Tibial artery (tissue), 4 donors: ENCODE measurements at regions not wholly inside any gene's neighbourhood (a gene's known extent, or its start where the extent isn't known, plus 50 kb on each side); places are given as distances from the start of the nearest gene placed in this dataset.

Experiments
- DNase-seq, 2 donors: peaks; one replicate each; pipeline ENCODE4 v3.0.0-alpha.2; 2019
- H3K27ac ChIP-seq, 2 donors: fragments of 200-600 bp; sonication (generic) in 1 of 2; 1 replicate in 1 of 2; 2 replicates in 1 of 2; pipeline ENCODE4 v1.5.1; 2018 to 2019; ENCODE audit warnings: mild to moderate bottlenecking in 1 of 2
- H3K27me3 ChIP-seq, 2 donors: fragments of 200-600 bp; sonication (generic) in 1 of 2; one replicate each; pipeline versions ENCODE4 v1.5.1 to v1.6.0; 2016 to 2019
- H3K36me3 ChIP-seq, 3 donors: fragments of 200-600 bp; sonication (generic) in 2 of 3; one replicate each; pipeline ENCODE4 v1.5.1; 2016 to 2019; ENCODE audit warnings: mild to moderate bottlenecking in 2 of 3
- H3K4me1 ChIP-seq, 4 donors: fragments of 200-600 bp; sonication (generic) in 2 of 4; 1 replicate in 3 of 4; 2 replicates in 1 of 4; pipeline ENCODE4 v1.5.1; 2016 to 2019
- H3K4me3 ChIP-seq, 2 donors: fragments of 200-600 bp; sonication (generic) in 1 of 2; 1 replicate in 1 of 2; 2 replicates in 1 of 2; pipeline ENCODE4 v1.5.1; 2018 to 2019; ENCODE audit warnings: mild to moderate bottlenecking in 2 of 2
- H3K9me3 ChIP-seq, 3 donors: fragments of 200-600 bp; sonication (generic) in 1 of 3; one replicate each; pipeline ENCODE4 v1.5.1; 2016 to 2019
- intact Hi-C: fragments of 100-400 bp; cut with DNase I; formaldehyde crosslinking; loops from one replicate; pipeline ENCODE4 v1.15.0; 2023; ENCODE audit warnings: low total_unique reads
- TF ChIP-seq, protein P1 (sequence below), 2 experiments: fragments of 200-600 bp in 1 of 2; fragments of 450-650 bp in 1 of 2; IDR thresholded peaks; one replicate each; pipeline ENCODE4 v1.5.1; 2017 to 2019; ENCODE audit warnings: antibody characterized with exemption in 2 of 2, mild to moderate bottlenecking in 1 of 2, moderate library complexity in 1 of 2

GRCh38 chr3:43866529-43867353 lies 176.0 kb downstream of the ABHD5 start:
- no peaks in the 10 kb centered on the region for H3K27me3 ChIP-seq
- H3K36me3 ChIP-seq = no peaks in the 10 kb centered on the region
- DNase-seq = no peak
- intact Hi-C loops = no loop called here
- no peak overlapping the region for H3K27ac ChIP-seq
- no peak overlapping the region for H3K4me3 ChIP-seq
- H3K4me1 ChIP-seq = peaks cover 0 to 46% (median 27%) of the 10 kb centered on the region in 4 donors
- no peaks in the 10 kb centered on the region for H3K9me3 ChIP-seq
- TF ChIP-seq, protein P1, sequence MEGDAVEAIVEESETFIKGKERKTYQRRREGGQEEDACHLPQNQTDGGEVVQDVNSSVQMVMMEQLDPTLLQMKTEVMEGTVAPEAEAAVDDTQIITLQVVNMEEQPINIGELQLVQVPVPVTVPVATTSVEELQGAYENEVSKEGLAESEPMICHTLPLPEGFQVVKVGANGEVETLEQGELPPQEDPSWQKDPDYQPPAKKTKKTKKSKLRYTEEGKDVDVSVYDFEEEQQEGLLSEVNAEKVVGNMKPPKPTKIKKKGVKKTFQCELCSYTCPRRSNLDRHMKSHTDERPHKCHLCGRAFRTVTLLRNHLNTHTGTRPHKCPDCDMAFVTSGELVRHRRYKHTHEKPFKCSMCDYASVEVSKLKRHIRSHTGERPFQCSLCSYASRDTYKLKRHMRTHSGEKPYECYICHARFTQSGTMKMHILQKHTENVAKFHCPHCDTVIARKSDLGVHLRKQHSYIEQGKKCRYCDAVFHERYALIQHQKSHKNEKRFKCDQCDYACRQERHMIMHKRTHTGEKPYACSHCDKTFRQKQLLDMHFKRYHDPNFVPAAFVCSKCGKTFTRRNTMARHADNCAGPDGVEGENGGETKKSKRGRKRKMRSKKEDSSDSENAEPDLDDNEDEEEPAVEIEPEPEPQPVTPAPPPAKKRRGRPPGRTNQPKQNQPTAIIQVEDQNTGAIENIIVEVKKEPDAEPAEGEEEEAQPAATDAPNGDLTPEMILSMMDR (IDR thresholded peaks at IDR 0.05) = no peak

- no peaks in the 10 kb centered on the region for H3K9me3 ChIP-seq
- H3K4me1 ChIP-seq = peaks cover 0 to 54% (median 33%) of the 10 kb centered on the region in 4 donors
- DNase-seq = no peak
- H3K36me3 ChIP-seq = no peaks in the 10 kb centered on the region
- no peaks in the 10 kb centered on the region for H3K27me3 ChIP-seq
- intact Hi-C loops = no loop called here
- TF ChIP-seq, protein P1 (IDR thresholded peaks at IDR 0.05) = no peak
- no peak overlapping the region for H3K27ac ChIP-seq
- H3K4me3 ChIP-seq = no peak overlapping the region
Observed at GRCh38 chr3:43867436-43868072, 176.8 kb downstream of the ABHD5 start.

GRCh38 chr3:43869491-43869890 lies 178.8 kb downstream of the ABHD5 start:
- Histone ChIP-seq H3K27me3 (no peaks in the 10 kb centered on the region), H3K27ac (peak overlapping the region; percentile 54 to 61), H3K9me3 (no peaks in the 10 kb centered on the region), H3K36me3 (no peaks in the 10 kb centered on the region), H3K4me3 (no peak overlapping the region), H3K4me1 (peaks cover 0 to 61% (median 37%) of the 10 kb centered on the region in 4 donors)
- TF ChIP-seq, protein P1 (IDR thresholded peaks at IDR 0.05) = no peak
- intact Hi-C loops = no loop called here
- DNase-seq = no peak

GRCh38 chr3:43870120-43870519 lies 179.4 kb downstream of the ABHD5 start:
- no peak for DNase-seq
- Histone ChIP-seq H3K27me3 (no peaks in the 10 kb centered on the region), H3K4me3 (no peak overlapping the region), H3K36me3 (no peaks in the 10 kb centered on the region), H3K4me1 (peaks cover 0 to 61% (median 37%) of the 10 kb centered on the region in 4 donors), H3K9me3 (no peaks in the 10 kb centered on the region), H3K27ac (peak overlapping the region; percentile 54 to 61)
- intact Hi-C loops = no loop called here
- TF ChIP-seq, protein P1 (IDR thresholded peaks at IDR 0.05) = no peak

DNA sequence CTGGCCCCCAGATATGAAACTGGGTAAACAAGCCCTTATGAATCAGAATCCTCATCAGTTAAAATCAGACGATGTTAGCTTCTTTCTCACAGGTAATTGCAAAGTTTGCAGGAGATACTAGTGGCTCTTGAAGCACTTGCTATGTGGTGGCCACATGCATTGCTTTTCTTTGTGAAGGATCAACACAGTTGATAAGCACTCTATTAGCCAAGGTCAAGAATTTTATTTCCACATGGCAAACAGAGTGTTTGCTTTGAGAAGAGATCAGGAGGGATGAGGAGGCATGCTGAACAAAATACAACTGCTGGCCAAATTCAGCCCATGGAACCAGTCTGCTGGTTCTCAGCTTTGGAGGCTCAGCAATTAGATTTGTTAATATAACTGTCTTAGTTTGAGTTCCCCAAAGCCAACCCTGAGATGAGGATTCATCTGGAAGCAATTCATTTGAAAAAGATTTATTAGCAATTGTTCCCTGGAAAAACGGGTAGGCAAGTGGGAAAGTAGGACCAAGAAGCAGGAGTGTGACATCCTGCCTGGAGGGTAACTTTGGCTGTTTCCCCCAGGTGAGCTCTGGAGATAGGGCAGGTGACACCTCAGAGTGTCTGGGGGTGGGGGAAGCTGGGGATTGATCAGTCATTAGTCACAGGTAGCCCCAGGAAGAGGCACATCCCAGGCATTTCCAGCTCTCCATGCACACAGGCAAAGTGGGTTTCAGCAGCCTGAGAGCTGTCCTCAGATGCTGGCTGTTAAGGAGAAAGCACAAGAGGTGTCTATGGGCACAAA lies 180.3 kb downstream of the ABHD5 start:
- TF ChIP-seq, protein P1 (IDR thresholded peaks at IDR 0.05) = no peak
- Histone ChIP-seq H3K4me1 (peaks cover 0 to 61% (median 37%) of the 10 kb centered on the region in 4 donors), H3K27me3 (no peaks in the 10 kb centered on the region), H3K36me3 (no peaks in the 10 kb centered on the region), H3K27ac (peak overlapping the region; percentile 8 to 61), H3K4me3 (no peak overlapping the region), H3K9me3 (no peaks in the 10 kb centered on the region)
- DNase-seq = no peak
- intact Hi-C loops = no loop called here
